ENCODE measurements at regions not wholly inside any gene's neighbourhood (a gene's known extent, or its start where the extent isn't known, plus 50 kb on each side); places are given as distances from the start of the nearest gene placed in this dataset.

GRCh38 chr2:198316852-198317396, 512.5 kb downstream of the PLCL1 start:
- no peaks in the 10 kb centered on the region for H3K36me3 ChIP-seq (ENCODE audit: control insufficient read depth, insufficient read depth, low read length)
- H3K27ac ChIP-seq (ENCODE audit: low read depth, low read length): no peak overlapping the region
- no peak overlapping the region for H3K9ac ChIP-seq (ENCODE audit: low read length)
- H3K4me1 ChIP-seq (ENCODE audit: control insufficient read depth, insufficient read depth, low read length): no peaks in the 10 kb centered on the region
- peak overlapping the region; percentile 41 for H3K4me3 ChIP-seq (ENCODE audit: low read length)
- no peaks in the 10 kb centered on the region for H3K27me3 ChIP-seq (ENCODE audit: control insufficient read depth, insufficient read depth, low read length)

GRCh38 chr2:198315791-198316630, 511.6 kb downstream of the PLCL1 start:
- no peak overlapping the region for H3K9ac ChIP-seq (ENCODE audit: low read length)
- no peaks in the 10 kb centered on the region for H3K36me3 ChIP-seq (ENCODE audit: control insufficient read depth, insufficient read depth, low read length)
- H3K4me1 ChIP-seq (ENCODE audit: control insufficient read depth, insufficient read depth, low read length): no peaks in the 10 kb centered on the region
- H3K27me3 ChIP-seq (ENCODE audit: control insufficient read depth, insufficient read depth, low read length): no peaks in the 10 kb centered on the region
- no peak overlapping the region for H3K4me3 ChIP-seq (ENCODE audit: low read length)
- H3K27ac ChIP-seq (ENCODE audit: low read depth, low read length): no peak overlapping the region

GRCh38 chr2:198314559-198315153, 510.3 kb downstream of the PLCL1 start:
- Histone ChIP-seq H3K27ac (ENCODE audit: low read depth, low read length) (no peak overlapping the region), H3K4me1 (ENCODE audit: control insufficient read depth, insufficient read depth, low read length) (no peaks in the 10 kb centered on the region), H3K27me3 (ENCODE audit: control insufficient read depth, insufficient read depth, low read length) (no peaks in the 10 kb centered on the region), H3K9ac (ENCODE audit: low read length) (no peak overlapping the region), H3K4me3 (ENCODE audit: low read length) (peak overlapping the region; percentile 7), H3K36me3 (ENCODE audit: control insufficient read depth, insufficient read depth, low read length) (no peaks in the 10 kb centered on the region)

- Histone ChIP-seq H3K36me3 (ENCODE audit: control insufficient read depth, insufficient read depth, low read length) (no peaks in the 10 kb centered on the region), H3K9ac (ENCODE audit: low read length) (no peak overlapping the region), H3K27me3 (ENCODE audit: control insufficient read depth, insufficient read depth, low read length) (no peaks in the 10 kb centered on the region), H3K4me1 (ENCODE audit: control insufficient read depth, insufficient read depth, low read length) (no peaks in the 10 kb centered on the region), H3K4me3 (ENCODE audit: low read length) (no peak overlapping the region), H3K27ac (ENCODE audit: low read depth, low read length) (no peak overlapping the region)
Measured at GRCh38 chr2:198312596-198313483, 508.4 kb downstream of the PLCL1 start.

DNA sequence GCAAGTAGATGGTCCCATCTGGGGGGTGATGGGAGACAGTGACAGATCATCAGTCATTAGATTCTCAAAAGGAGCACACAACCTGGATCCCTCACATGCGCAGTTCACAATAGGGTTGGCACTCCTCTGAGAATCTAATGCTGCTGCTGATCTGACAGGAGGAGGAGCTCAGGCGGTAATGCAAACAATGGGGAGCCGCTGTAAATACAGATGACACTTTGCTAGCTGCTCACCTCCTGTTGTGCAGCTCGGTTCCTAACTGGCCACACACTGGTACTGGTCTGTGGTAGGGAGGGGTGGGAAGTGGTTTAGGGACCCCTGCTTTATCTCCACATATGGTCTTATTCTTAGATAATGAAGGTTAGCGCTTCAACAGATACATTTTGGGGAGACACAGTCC, 506.6 kb downstream of the PLCL1 start:
- H3K36me3 ChIP-seq (ENCODE audit: control insufficient read depth, insufficient read depth, low read length): no peaks in the 10 kb centered on the region
- no peak overlapping the region for H3K4me3 ChIP-seq (ENCODE audit: low read length)
- H3K4me1 ChIP-seq (ENCODE audit: control insufficient read depth, insufficient read depth, low read length): no peaks in the 10 kb centered on the region
- H3K27me3 ChIP-seq (ENCODE audit: control insufficient read depth, insufficient read depth, low read length): no peaks in the 10 kb centered on the region
- H3K27ac ChIP-seq (ENCODE audit: low read depth, low read length): no peak overlapping the region
- no peak overlapping the region for H3K9ac ChIP-seq (ENCODE audit: low read length)

DNA sequence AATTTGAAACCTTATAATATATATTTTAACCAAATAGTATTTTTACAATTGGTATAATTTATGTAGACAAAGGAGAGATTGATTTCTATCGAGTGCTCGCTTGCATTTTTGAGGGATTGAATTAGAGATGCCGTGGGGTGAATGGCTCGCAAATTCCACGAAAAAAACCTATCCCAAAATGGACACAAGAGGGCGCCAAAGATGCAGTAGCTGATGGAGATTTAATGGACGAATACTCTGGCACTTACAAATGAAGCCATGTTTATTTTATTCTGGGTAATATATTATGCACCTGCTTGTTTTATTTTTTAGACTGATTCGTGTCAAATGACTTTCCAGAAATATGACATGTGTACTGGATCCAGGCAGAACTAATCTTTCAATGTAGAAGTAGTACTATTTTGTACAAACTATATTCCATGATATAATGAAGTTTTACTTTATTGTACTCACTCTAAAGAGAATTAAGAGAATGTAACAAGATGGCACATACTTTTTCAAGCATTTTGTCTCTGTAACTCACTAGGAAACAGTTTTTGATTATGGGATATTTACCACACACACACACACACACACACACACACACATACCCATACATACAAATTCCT, 505.4 kb downstream of the PLCL1 start:
- H3K4me3 ChIP-seq (ENCODE audit: low read length): no peak overlapping the region
- no peak overlapping the region for H3K9ac ChIP-seq (ENCODE audit: low read length)
- H3K27ac ChIP-seq (ENCODE audit: low read depth, low read length): no peak overlapping the region
- no peaks in the 10 kb centered on the region for H3K36me3 ChIP-seq (ENCODE audit: control insufficient read depth, insufficient read depth, low read length)
- H3K4me1 ChIP-seq (ENCODE audit: control insufficient read depth, insufficient read depth, low read length): no peaks in the 10 kb centered on the region
- H3K27me3 ChIP-seq (ENCODE audit: control insufficient read depth, insufficient read depth, low read length): no peaks in the 10 kb centered on the region

DNA sequence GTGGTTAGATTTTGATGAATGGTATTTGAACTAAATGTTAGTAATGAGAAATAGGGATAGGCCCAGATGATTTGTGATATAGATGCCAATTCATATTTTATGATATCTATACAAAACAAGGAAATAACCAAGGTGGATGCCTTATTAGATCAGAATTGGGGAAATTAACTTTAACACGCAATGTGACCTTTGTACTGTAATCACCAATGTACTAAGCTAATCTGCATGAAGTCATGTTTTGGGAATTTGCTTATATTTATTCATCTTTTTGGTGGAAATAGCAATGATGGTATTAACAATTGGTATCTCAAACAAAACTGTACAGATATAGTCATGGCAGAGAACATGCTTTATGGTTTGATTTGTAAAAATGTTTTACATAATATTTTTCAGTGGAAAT, 504.7 kb downstream of the PLCL1 start:
- Histone ChIP-seq H3K4me1 (ENCODE audit: control insufficient read depth, insufficient read depth, low read length) (no peaks in the 10 kb centered on the region), H3K4me3 (ENCODE audit: low read length) (no peak overlapping the region)

GRCh38 chr2:198308368-198308767, 504.0 kb downstream of the PLCL1 start:
- no peaks in the 10 kb centered on the region for H3K27me3 ChIP-seq (ENCODE audit: control insufficient read depth, insufficient read depth, low read length)
- H3K27ac ChIP-seq (ENCODE audit: low read depth, low read length): no peak overlapping the region
- H3K9ac ChIP-seq (ENCODE audit: low read length): no peak overlapping the region
- H3K36me3 ChIP-seq (ENCODE audit: control insufficient read depth, insufficient read depth, low read length): no peaks in the 10 kb centered on the region
- H3K4me1 ChIP-seq (ENCODE audit: control insufficient read depth, insufficient read depth, low read length): no peaks in the 10 kb centered on the region
- no peak overlapping the region for H3K4me3 ChIP-seq (ENCODE audit: low read length)

More for the DNA sequence above, 504.7 kb downstream of the PLCL1 start:
- Histone ChIP-seq H3K27ac (ENCODE audit: low read depth, low read length) (no peak overlapping the region), H3K9ac (ENCODE audit: low read length) (no peak overlapping the region), H3K36me3 (ENCODE audit: control insufficient read depth, insufficient read depth, low read length) (no peaks in the 10 kb centered on the region), H3K27me3 (ENCODE audit: control insufficient read depth, insufficient read depth, low read length) (no peaks in the 10 kb centered on the region)

DNA sequence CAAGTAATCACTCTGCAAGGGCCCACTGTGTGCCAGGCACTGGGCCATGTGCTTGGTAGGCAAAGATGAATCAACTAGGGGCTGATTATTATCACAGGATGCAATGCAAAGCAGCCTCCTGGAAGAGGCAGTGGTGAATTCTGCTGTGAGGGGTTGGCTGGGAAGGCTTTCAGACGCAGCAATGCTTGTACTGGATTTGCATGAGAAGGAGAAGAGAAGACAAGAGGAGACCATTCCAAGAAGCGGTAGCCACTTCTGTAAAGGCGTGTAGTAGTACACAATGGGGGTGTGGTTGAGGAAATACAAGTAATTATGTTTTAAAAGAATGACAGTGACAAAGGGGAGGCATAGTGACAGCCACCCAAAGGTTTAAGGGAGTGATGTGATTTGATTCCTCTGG, 502.7 kb downstream of the PLCL1 start:
- H3K9ac ChIP-seq (ENCODE audit: low read length): no peak overlapping the region
- no peak overlapping the region for H3K4me3 ChIP-seq (ENCODE audit: low read length)
- no peak overlapping the region for H3K27ac ChIP-seq (ENCODE audit: low read depth, low read length)
- no peaks in the 10 kb centered on the region for H3K36me3 ChIP-seq (ENCODE audit: control insufficient read depth, insufficient read depth, low read length)
- H3K27me3 ChIP-seq (ENCODE audit: control insufficient read depth, insufficient read depth, low read length): no peaks in the 10 kb centered on the region
- no peaks in the 10 kb centered on the region for H3K4me1 ChIP-seq (ENCODE audit: control insufficient read depth, insufficient read depth, low read length)

- no peaks in the 10 kb centered on the region for H3K4me1 ChIP-seq (ENCODE audit: control insufficient read depth, insufficient read depth, low read length)
- no peak overlapping the region for H3K4me3 ChIP-seq (ENCODE audit: low read length)
- H3K9ac ChIP-seq (ENCODE audit: low read length): no peak overlapping the region
- no peaks in the 10 kb centered on the region for H3K27me3 ChIP-seq (ENCODE audit: control insufficient read depth, insufficient read depth, low read length)
- H3K27ac ChIP-seq (ENCODE audit: low read depth, low read length): no peak overlapping the region
- H3K36me3 ChIP-seq (ENCODE audit: control insufficient read depth, insufficient read depth, low read length): no peaks in the 10 kb centered on the region
Measured at GRCh38 chr2:198304859-198305258, 500.5 kb downstream of the PLCL1 start.

GRCh38 chr2:198297350-198297749, 493.0 kb downstream of the PLCL1 start:
- no peak overlapping the region for H3K27ac ChIP-seq (ENCODE audit: low read depth, low read length)
- no peaks in the 10 kb centered on the region for H3K4me1 ChIP-seq (ENCODE audit: control insufficient read depth, insufficient read depth, low read length)
- H3K4me3 ChIP-seq (ENCODE audit: low read length): no peak overlapping the region
- H3K9ac ChIP-seq (ENCODE audit: low read length): no peak overlapping the region
- no peaks in the 10 kb centered on the region for H3K27me3 ChIP-seq (ENCODE audit: control insufficient read depth, insufficient read depth, low read length)
- H3K36me3 ChIP-seq (ENCODE audit: control insufficient read depth, insufficient read depth, low read length): no peaks in the 10 kb centered on the region

Measured in rectal smooth muscle tissue (tissue), 1 donor.